Peyer's patch (tissue), 4 donors: ENCODE measurements at regions not wholly inside any gene's neighbourhood (a gene's known extent, or its start where the extent isn't known, plus 50 kb on each side); places are given as distances from the start of the nearest gene placed in this dataset.
"Not testable (repeated sequence)": the region's sequence is repeated elsewhere in the genome, so short reads cannot be mapped to it uniquely, and the experiment has no call there.

Experiments used
- DNase-seq, 3 donors: peaks; one replicate each; pipeline ENCODE4 v3.0.0-alpha.2; 2017 to 2019
- H3K27ac ChIP-seq, 4 donors: fragments of 200-600 bp; sonication (generic); one replicate each; pipeline ENCODE4 v1.5.1; 2016 to 2019
- H3K27me3 ChIP-seq, 2 donors: fragments of 200-600 bp; sonication (generic); one replicate each; pipeline ENCODE4 v1.5.1; 2019
- H3K36me3 ChIP-seq, 3 donors: fragments of 200-600 bp; sonication (generic); one replicate each; pipeline ENCODE4 v1.5.1; 2016 to 2019
- H3K4me1 ChIP-seq, 4 donors: fragments of 200-600 bp; sonication (generic); one replicate each; pipeline ENCODE4 v1.5.1; 2016 to 2019
- H3K4me3 ChIP-seq, 4 donors: fragments of 200-600 bp; sonication (generic); 1 replicate in 3 of 4; 2 replicates in 1 of 4; pipeline ENCODE4 v1.5.1; 2016 to 2019; ENCODE audit warnings: mild to moderate bottlenecking in 1 of 4
- H3K9me3 ChIP-seq, 4 donors: fragments of 200-600 bp; sonication (generic); one replicate each; pipeline ENCODE4 v1.5.1; 2016 to 2019; ENCODE audit warnings: mild to moderate bottlenecking in 1 of 4
- POLR2A ChIP-seq, 2 donors: fragments of 450-650 bp; IDR thresholded peaks; one replicate each; pipeline ENCODE4 v1.5.1; 2017; ENCODE audit warnings: antibody characterized with exemption in 2 of 2, mild to moderate bottlenecking in 2 of 2, moderate library complexity in 2 of 2
- TF ChIP-seq, protein P1 (sequence below), 6 experiments: fragments of 450-650 bp in 4 of 6; fragments of 200-600 bp in 2 of 6; sonication (generic) in 1 of 6; IDR thresholded peaks; one replicate each; pipeline ENCODE4 v1.5.1; 2017 to 2019; ENCODE audit warnings: antibody characterized with exemption in 6 of 6, mild to moderate bottlenecking in 3 of 6, moderate library complexity in 1 of 6

DNA sequence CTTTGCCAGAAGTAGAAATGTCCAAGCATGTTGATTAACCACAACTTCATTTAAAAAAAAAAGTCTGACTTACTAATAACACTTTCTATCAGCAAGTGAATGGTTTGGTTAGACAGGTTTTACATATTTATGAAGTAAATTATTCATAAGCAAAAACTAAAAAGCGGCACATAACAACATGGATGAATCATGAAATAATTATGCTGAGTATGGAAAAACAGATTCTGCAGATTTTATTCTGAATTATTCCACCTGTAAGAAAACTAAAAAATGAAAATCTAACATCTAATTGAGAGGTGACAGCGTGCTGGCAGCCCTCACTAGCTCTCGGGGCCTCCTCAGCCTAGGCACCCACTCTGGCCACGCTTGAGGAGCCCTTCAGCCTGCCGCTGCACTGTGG is 173.5 kb downstream of the ADAM29 start:
- no peaks in the 10 kb centered on the region for H3K27me3 ChIP-seq
- no peak for DNase-seq
- no peak overlapping the region for H3K27ac ChIP-seq
- no peaks in the 10 kb centered on the region for H3K36me3 ChIP-seq
- H3K4me1 ChIP-seq = no peaks in the 10 kb centered on the region
- H3K9me3 ChIP-seq = peaks cover 0 to 4% (median 0%) of the 10 kb centered on the region in 4 donors
- TF ChIP-seq POLR2A (IDR thresholded peaks at IDR 0.05) = no peak
- TF ChIP-seq, protein P1, sequence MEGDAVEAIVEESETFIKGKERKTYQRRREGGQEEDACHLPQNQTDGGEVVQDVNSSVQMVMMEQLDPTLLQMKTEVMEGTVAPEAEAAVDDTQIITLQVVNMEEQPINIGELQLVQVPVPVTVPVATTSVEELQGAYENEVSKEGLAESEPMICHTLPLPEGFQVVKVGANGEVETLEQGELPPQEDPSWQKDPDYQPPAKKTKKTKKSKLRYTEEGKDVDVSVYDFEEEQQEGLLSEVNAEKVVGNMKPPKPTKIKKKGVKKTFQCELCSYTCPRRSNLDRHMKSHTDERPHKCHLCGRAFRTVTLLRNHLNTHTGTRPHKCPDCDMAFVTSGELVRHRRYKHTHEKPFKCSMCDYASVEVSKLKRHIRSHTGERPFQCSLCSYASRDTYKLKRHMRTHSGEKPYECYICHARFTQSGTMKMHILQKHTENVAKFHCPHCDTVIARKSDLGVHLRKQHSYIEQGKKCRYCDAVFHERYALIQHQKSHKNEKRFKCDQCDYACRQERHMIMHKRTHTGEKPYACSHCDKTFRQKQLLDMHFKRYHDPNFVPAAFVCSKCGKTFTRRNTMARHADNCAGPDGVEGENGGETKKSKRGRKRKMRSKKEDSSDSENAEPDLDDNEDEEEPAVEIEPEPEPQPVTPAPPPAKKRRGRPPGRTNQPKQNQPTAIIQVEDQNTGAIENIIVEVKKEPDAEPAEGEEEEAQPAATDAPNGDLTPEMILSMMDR (IDR thresholded peaks at IDR 0.05) = no peak
- H3K4me3 ChIP-seq = no peak overlapping the region

DNA sequence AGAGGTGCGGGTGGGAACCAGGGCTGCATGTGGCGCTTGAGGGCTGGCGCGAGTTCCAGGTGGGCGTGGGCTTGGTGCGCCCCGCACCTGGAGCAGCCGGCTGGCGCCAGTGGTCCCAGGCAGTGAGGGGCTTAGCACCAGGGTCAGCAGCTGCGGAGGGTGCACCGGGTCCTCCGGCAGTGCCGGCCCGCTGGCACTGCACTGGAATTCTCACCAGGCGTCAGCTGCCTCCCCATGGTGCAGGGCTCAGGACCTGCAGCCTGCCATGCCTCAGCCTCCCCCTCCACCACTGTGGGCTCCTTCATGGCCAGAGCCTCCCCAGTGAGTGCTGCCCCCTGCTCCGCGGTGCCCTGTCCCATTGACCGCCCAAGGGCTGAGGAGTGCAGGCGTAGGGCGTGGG is 174.0 kb downstream of the ADAM29 start:
- Histone ChIP-seq H3K36me3 (no peaks in the 10 kb centered on the region), H3K27me3 (no peaks in the 10 kb centered on the region), H3K9me3 (peaks cover 0 to 4% (median 0%) of the 10 kb centered on the region in 4 donors), H3K4me3 (no peak overlapping the region), H3K4me1 (no peaks in the 10 kb centered on the region), H3K27ac (no peak overlapping the region)
- DNase-seq = no peak
- TF ChIP-seq POLR2A (IDR thresholded peaks at IDR 0.05) = no peak
- TF ChIP-seq, protein P1 (IDR thresholded peaks at IDR 0.05) = no peak

DNA sequence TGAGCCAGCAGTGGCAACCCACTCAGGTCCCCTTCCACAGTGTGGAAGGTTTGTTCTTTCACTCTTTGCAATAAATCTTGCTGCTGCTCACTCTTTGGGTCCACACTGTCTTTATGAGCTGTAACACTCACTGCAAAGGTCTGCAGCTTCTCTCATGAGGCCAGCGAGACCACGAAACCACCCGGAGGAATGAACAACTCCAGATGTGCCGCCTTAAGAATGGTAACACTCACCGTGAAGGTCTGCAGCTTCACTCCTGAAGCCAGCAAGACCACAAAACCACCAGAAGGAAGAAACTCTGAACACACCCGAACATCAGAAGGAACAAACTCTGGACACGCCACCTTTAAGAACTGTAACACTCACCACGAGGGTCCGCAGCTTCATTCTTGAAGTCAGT is 174.9 kb downstream of the ADAM29 start:
- not testable (repeated sequence) for H3K36me3 ChIP-seq, H3K9me3 ChIP-seq, H3K27ac ChIP-seq, H3K27me3 ChIP-seq, H3K4me1 ChIP-seq, H3K4me3 ChIP-seq, DNase-seq

DNA sequence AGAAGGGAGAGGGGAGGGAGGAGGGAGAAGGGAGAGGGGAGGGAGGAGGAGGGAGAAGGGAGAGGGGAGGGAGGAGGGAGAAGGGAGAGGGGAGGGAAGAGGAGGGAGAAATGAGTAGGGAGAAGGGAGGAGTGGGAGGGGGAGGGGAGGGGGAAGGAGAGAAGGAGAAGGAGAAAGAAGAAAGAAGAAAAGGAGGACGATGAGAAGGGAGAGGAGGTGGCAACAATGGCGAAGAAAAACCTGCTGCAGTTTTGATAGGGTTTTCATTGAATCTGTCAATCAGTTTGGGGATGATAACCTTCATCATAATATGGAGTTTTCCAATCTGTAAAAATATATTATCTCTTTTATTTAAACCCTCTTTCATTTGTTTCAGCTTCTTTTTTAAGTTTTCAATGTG is 185.2 kb downstream of the ADAM29 start:
- Histone ChIP-seq H3K36me3 (no peaks in the 10 kb centered on the region), H3K4me1 (no peaks in the 10 kb centered on the region), H3K27me3 (no peaks in the 10 kb centered on the region), H3K27ac (no peak overlapping the region), H3K9me3 (no peaks in the 10 kb centered on the region), H3K4me3 (no peak overlapping the region)
- no peak for DNase-seq
- TF ChIP-seq, protein P1 (IDR thresholded peaks at IDR 0.05) = no peak
- no peak for TF ChIP-seq POLR2A (IDR thresholded peaks at IDR 0.05)

DNA sequence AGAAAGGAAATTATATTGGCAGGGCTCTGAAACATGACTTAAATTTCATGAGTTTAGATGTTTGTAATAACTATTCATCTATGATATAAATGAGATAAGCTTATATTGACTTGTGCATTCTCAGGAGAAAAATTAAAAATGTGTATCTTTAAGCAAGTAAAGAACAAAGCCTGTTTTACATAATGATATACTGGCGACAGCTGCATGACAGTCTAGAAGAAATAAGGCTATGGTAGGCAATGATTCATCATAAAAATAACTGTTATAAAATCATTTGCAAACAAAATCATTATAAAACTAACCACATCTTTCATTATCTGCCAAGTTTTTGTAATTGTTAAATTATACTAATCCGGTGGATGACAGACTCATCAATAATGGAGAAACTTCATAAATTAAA is 188.1 kb downstream of the ADAM29 start:
- no peak for DNase-seq
- Histone ChIP-seq H3K36me3 (no peaks in the 10 kb centered on the region), H3K27me3 (no peaks in the 10 kb centered on the region), H3K9me3 (peaks cover 0 to 5% (median 0%) of the 10 kb centered on the region in 4 donors), H3K27ac (no peak overlapping the region), H3K4me1 (no peaks in the 10 kb centered on the region), H3K4me3 (no peak overlapping the region)
- TF ChIP-seq, protein P1 (IDR thresholded peaks at IDR 0.05) = no peak
- no peak for TF ChIP-seq POLR2A (IDR thresholded peaks at IDR 0.05)

DNA sequence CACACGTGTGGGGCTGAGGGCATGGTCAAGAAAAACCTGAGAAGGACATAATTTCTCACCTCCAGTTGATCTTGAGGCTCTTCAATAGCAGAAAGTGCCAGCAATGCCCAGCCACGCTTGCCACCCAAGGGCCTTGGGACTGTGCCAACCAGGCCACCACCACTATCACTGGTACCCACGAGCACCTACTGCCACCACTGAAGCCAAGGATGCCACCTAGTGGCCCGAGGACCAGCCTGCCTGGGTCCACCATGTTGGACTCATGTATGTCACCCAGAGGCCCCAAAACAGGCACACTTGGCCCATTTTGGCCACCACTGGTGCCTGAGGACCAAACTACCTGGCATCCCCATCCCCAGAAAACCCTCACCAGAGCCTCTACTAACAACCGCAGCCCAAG is 191.8 kb downstream of the ADAM29 start:
- H3K27me3 ChIP-seq = no peaks in the 10 kb centered on the region
- no peak for DNase-seq
- H3K27ac ChIP-seq = no peak overlapping the region
- TF ChIP-seq POLR2A (IDR thresholded peaks at IDR 0.05) = no peak
- TF ChIP-seq, protein P1 (IDR thresholded peaks at IDR 0.05) = no peak
- peaks cover 0 to 5% (median 0%) of the 10 kb centered on the region in 4 donors for H3K9me3 ChIP-seq
- H3K4me1 ChIP-seq = no peaks in the 10 kb centered on the region
- H3K4me3 ChIP-seq = no peak overlapping the region
- no peaks in the 10 kb centered on the region for H3K36me3 ChIP-seq
